GM21423 (cell line): ENCODE measurements at regions not wholly inside any gene's neighbourhood (a gene's known extent, or its start where the extent isn't known, plus 50 kb on each side); places are given as distances from the start of the nearest gene placed in this dataset.
"Not testable (repeated sequence)": the region's sequence is repeated elsewhere in the genome, so short reads cannot be mapped to it uniquely, and the experiment has no call there.

ENCODE experiments used
- ATAC-seq: cut with Tn5 transposase; IDR thresholded peaks from one replicate; pipeline ENCODE4 v1.9.1; 2021; ENCODE audit warnings: mild to moderate bottlenecking, moderate library complexity; ENCODE audit not compliant: unreplicated experiment

DNA sequence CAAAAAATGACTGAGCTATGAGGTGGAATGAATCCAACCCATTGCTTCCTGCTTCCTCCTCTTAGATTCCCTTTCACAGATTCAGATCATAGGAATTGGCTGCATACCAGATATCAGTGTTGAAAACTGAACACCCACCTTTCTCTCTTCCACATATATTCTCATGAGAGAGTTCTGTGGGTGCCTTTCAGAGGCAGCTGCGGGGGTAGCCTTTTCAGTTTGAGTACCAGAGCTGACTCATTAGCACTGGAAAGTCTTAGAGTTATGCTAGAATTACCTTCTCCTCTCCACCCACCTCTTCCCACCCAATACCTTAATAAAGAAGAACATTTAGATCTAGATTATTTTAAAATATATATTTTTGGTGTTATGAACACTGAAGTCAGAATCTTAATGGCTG lies 495.4 kb upstream of the SEL1L start:
- no peak for ATAC-seq

DNA sequence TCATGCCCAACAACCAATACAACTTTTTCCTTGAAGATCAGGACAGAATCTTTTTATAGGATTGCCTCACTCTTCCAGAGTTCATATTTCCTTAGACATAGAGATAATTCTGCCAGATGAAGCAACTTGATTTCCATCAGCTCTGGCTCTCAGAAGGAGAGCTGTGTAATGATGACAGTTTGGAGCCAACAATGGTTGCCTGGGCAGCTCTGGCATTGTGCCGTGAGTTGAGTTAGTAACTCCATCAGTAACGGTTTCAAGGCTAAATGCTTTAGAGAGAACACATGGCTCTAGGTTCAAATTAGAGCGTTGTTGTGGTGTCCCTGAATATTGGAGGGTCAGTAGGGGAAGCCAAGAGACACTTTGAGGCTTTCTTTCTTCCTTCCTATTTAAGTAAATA lies 501.7 kb upstream of the SEL1L start:
- ATAC-seq, result no peak

DNA sequence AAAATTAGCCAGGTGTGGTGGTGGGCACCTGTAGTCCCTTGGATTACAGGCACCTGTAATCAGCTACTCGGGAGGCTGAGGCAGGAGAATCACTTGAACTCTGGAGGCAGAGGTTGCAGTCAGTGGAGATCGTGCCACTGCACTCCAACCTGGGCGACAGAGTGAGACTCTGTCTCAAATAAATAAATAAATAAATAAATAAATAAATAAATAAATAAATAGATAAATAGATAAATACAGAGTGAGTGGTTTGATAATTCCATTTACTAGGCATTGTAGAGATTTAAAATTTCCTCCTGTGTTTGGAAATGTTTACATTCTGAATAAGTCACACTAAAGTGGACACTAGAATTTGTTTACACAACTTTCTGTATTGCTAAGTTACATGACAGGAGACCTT lies 504.4 kb upstream of the SEL1L start:
- not testable (repeated sequence) for ATAC-seq

DNA sequence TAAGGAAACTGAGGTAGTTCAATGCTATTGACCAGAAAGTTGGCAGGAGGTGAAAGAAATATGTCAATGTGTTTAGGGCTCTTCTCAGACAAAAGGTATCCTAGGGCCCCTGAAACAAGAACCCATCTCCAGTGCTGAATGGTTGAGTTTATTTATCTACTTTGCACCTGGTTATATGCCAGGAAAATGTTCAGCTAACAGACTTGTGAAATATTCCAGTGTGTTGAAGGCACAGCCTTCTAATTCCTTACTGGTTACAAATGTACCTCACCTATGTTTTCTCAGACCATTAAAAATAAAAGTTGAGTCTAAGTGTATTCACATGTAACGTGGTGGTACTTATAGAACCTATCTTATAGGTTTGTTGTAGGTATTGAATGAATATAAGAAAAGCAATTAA lies 511.7 kb upstream of the SEL1L start:
- no peak for ATAC-seq

DNA sequence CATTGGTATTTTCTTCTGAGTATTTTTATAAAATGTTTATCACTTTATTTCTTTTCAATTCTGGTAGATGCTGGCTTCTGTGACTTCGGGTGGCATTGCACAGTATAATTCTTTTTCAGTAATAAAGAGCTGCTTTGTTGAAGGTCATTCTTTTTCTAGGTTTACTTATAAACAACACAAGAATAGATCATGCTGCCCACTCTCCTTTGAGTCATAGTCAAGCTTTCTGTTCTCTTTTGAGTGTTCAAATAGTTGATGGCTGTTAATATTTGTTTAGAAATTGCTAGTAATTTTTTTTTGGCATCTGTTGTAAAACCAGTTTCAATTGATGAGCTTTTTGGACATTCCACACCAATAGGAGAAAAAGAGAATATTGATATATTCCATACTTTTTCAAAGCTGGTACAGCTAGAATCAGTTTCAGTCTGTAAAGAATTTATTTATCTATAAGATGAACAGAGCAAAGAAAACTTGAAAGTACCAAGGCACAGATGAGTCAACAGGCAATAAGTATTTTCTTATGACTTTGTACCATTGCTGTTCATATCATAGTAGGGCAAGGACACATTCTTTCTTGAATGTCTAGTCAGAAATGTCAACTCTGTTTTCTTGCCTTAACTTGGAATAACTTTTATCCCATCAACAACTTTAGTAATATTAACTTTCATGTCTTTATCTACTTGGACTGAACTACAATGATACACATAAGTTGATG lies 513.0 kb upstream of the SEL1L start:
- ATAC-seq, result peak; percentile 57

DNA sequence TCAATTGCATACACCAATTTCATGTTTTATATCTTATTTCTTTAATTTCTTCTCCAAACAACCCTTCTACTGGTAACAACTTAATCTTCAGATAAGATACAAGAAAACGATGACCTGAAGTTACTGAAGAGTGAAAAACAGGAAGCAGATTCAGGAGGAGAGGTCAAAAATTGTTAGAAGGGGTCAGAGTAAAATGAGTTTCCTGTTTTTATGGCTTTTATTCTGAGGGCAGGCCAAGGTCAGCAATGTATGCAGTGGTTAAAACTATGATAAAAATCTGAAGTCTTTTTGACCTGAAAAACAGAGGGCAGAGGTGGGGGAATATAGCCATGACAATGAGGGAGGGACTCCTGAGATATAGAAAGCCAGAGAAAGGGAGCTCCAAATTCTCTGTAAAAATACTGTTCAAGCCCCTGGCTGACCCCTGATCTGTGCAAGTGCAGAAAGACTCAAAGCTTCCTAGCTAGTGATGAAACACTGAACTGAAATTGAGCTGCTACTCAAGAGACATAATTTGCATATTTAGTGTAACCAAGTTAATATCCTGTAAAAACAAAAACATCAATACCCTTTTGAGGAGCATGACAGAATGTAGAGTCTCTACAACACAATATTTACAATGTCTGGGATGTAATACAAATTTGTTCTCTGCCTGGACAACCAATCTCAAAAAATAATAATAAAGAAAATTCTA lies 514.3 kb upstream of the SEL1L start:
- ATAC-seq, result peak; percentile 40

DNA sequence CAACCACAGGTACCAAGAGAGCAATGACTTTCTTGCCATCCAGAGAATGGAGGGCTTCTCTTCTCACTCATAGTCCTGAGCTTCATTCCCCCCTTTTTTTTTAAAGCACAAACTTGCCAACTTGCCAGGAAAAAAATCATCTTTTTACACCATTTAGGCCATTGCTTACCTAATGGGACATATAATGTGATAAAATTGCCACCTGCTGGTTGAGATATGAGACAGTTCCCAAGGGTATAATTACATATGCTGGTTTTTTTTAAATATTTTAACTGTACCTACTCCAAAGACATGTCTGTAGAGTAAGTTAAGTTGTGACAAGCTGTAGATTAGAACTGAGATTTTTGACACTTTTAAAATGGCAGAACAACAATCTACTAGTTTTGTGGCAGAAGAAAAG lies 519.1 kb upstream of the SEL1L start:
- ATAC-seq, result no peak

DNA sequence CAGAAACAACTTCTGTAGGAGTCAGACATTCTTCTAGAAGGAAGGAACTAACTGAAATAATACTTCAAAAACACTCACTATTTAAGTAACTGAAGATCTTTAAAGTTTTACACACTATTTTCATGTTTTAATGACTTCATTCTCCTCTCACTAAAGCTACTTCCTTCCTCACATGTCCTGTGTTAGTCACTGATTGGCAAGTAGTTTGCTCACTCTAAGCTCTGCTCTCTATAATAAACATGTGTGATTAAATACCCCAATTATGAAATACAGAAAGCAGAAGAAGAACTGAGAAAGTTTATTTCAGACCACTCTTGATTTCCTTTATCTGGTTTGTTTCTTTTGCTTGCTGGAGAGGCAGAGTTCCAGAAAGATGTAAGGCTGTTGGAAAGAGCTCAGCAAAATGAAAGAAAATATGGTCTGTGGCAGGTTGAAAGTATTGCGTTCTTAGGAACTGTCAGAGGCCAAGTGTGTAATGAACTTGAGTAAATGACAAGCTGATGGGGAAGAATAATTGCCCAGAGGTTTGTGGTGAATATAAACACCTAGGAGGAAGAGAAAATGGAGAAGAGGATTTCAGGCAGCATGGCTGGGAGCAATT lies 522.0 kb upstream of the SEL1L start:
- no peak for ATAC-seq

DNA sequence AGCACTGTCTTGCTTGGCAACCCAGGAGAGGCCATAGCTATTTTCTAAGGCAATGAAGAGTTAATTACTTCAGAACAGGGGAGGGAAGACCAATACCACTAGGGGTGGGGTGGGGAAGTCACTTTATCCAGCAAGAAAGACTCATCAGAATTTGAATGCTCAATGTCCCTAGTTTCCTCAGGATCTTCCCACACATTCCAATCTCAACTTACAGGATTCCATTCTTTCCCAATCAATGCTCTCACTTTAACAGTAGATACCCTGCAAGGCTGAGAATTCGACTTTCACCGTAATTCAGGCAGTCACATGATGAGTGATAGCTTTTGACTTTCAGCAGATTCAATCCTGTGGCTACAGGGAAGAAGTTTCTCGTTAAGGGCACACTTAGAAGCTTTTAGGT lies 526.6 kb upstream of the SEL1L start:
- ATAC-seq, result no peak

DNA sequence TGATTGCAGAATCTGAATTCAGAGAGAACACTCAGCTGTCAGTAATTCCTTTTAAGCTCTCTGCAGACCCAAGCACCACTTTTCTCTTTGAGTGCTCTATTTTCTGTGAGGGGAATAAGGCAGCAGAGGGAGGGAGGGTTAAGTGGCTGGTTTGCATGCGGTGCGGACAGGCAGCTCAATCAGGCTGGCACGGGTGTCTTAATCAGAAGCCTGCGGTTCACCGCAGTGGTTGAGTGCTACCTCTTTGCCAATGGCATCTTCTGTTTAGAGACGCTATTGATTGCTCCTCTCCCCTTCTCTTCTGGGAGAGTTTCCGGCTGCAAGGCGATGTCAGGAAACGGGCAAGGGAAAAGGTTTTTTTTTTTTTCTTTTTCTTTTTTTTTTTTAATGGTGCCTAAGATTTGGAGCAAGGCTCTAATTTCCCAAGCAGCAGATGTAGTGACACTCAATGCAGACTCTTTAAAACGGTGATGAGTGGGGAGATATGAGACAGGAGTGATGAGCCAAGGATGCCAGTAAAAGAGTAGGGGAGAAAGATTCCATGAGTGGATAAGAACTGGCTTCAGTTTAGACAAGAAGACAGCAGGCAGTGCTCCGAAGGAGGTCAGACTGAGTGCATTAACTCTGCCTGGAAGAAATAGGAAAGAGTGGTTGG lies 533.7 kb upstream of the SEL1L start:
- ATAC-seq, result no peak

DNA sequence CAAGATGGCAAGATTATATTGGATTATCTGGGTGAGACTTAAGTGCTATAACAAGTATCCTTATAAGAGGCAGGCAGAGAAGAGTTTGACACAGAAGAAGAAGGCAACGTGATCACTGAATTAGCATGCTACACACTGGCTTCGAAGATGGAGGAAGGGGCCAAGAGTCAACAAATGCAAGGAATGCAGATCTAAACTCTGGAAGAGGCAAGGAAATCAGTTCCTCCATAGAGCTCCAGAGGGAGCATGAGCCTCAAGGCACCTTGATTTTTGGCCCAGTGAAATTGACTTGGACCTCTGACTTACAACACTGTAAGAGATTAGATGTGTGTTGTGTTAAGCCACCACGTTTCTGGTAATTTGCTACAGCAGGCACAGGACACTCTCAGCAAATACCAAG lies 536.4 kb upstream of the SEL1L start:
- no peak for ATAC-seq

DNA sequence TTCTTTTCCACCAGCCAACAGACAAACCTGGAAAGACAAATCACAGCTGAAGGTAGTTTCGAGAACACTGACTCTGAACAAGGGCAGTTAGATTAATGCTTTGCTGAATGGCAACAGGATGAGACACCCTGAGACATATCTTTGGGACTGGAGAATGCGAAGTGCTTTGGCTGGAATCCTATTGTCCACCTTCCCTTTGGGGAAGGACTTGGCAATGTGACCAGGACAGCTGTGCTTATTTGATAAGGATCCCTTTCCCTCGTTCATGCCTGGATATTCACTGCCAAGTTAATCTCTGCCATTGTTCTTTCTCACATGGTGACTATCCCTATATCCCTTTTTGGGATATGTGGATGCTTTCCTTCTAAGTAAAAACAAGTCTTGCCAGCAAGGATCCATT lies 537.1 kb upstream of the SEL1L start:
- no peak for ATAC-seq

DNA sequence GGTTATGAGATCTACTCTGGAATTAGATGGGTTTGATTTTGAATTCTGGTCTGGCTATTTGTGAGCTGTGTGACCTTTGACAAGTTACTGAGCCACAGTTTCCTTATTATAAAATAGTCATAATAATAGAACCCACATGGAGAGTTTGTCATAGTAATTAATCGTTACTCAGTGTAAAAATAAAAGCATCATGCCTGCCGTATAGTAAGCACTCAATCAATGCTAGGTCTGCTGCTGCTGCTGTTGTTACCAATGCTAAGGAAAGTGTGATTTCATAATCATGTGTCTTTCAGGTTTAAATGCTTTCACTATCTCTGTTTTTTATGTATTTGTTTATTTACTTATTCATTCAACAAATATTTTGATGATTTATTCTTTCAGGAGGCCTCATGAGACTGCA lies 539.9 kb upstream of the SEL1L start:
- ATAC-seq, result no peak

DNA sequence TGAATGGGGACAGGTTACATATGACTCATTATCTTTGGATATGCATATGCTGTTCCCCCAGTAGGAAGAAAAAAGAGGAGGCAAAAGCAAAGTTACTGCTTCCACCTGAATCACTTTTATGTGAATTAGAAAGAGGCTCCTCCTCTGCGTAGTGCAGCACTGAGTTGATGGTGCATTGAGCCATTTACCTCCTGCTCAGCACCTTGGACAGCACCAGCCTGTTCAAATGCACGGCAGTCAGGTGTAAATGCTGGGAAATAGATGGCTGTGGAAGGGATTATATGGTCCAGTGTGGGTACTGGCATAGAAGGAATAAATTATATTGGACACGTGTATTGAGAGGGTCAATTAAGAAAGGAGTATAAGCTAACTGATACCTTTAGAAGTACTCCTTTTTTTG lies 541.9 kb upstream of the SEL1L start:
- ATAC-seq, result no peak

DNA sequence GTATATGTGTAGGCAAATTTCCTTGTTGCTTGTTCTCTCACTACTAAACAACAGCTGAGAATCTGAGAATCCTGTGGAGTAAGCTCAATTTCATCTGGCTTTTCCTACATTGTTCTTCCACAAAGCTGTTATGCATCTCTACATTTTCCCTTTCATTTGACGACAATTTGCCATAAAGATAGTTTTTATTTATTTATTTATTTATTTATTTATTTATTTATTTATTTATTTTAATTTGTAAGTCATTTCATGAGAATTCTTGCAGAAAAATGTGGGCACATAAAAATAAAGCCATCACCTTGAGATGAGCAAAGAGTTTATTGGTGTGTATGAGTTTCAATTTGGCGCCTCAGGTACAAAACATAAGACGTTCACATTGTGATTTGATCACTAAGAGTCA lies 545.9 kb upstream of the SEL1L start:
- ATAC-seq, result no peak

DNA sequence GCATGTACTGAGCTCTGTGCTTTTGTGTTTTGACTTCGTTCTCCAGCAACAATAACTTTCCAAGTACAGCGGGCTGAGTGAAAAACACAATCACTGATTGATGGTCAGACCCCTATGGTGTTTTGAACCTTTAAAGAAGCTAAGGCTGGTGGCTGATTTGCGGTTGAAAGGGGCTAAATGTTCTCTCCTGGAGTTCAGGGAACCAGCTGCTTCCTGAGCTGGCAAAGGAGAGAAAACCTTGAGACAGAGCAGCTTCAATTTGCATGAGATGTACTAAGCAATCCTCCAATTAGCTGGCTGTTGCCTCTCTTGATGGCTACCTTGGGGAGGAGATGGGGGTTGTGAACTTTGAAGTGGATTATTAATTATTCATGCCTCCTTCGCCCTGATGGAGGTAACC lies 546.7 kb upstream of the SEL1L start:
- ATAC-seq, result no peak

DNA sequence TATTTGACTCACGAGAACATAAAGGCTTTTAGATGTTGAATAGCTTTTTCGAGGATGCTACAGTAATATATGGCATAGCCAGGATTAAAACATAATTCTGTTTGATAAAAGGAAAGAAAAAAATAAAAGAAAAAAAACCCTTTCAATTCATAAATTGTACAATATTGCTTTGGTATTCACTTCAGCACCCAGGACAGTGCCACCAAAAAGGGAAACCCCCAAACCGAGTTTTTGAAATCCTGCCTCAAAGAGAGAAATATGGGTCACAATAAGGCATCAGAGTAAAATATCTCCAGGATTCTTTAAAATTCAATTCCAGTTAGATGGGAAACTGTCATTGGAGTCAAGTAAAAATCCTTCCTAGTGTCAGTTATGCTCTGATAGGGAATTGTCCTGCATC lies 551.2 kb upstream of the SEL1L start:
- no peak for ATAC-seq

DNA sequence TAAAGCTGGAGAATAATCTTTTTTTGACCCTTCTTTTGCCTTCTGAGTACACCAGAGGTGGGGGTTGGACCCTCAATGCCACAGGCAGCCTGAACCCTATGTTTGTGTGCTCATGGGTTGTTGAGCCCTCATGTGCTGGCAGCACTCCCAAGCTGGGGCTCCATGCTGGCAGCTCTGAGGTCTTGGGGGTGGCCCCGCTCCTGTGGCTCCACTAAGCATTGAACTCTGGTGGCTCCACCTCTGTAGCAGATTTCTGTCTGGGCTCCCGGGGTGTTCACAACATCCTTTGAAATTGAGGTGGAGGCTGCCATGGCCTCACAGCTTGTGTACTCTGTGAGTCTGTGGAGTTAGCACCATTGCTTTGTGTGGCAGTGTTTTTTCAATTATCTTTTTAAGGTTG lies 557.4 kb upstream of the SEL1L start:
- no peak for ATAC-seq

DNA sequence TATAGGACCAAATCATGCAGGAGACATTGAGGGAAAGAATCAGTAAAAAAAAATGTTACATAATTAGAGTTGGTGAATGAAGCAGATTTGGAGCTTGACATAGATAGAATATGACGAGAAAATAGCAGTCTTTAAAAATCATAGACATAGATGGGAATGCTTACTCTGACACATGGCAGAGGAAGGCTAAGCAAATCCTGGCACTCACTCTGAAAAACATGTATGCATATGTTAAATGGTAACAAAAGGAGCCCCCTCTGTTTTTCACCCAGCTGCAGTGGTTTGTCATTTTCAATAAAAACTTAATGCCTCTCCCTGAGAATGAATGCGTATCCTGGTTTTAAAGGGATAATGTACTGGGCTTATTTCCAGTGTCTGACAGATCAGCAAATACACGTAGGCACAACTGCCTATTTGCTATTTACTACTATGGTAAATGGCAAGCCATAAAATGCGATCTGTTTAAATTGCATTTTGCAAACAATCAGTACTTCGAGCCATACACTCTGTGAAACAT lies 561.2 kb upstream of the SEL1L start:
- no peak for ATAC-seq

DNA sequence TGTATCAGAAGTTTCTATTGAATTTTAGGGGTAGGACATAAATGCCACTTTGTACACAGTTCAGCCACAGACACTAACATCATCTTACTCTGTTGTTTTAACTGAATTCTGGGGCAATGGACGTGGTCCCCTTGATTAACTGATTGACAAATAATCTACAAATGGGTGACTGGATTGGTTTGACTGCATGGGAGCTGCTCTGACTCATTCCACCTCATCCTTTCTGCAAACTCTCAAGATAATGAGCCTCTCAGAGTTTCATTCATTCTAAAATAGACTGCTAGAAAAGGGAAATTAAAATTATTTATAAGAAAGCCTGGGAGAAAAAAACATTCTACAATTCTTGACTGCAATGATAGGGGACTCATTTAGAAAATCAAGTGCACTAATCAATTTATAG lies 570.4 kb upstream of the SEL1L start:
- no peak for ATAC-seq

DNA sequence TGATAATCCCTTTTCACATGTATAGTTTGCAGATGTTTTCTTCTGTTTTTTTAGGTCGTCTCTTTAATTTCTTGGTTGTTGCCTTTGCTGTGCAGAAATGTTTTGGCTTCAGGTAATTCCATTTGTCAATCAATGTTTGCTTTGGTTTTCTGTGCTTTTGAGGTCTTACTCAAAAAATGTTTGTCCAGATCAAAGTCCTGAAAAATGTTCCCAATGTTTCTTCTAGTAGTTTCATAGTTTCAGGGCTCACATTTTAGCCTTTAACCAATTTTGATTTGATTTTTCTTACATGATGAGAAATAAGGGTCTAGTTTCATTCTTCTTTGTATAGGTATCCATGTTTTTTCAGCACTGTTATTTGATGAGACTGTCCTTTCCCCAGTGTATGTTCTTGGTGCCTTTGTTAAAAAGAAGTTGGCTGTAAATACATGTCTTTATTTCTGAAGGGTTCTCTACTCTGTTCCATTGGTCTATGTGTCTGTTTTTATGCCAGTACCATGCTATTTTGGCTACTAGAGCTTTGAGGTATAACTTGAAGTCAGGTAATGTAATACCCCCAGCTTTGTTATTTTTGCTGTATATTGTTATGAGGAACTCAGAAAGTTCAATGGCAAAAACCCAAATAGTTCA lies 578.7 kb upstream of the SEL1L start:
- ATAC-seq, result no peak
